Ishikawa (cell line): ENCODE measurements at regions not wholly inside any gene's neighbourhood (a gene's known extent, or its start where the extent isn't known, plus 50 kb on each side); places are given as distances from the start of the nearest gene placed in this dataset.
A peak's percentile ranks its signal among the peaks of the same experiment; 100 is the strongest.

Experiments
- CEBPB ChIP-seq: IDR thresholded peaks from 2 replicates; pipeline ENCODE4 v1.6.1; 2012
- CREB1 ChIP-seq: IDR thresholded peaks from 2 replicates; pipeline ENCODE4 v1.6.1; 2012; ENCODE audit warnings: low read depth
- EGR1 ChIP-seq: IDR thresholded peaks from 2 replicates; pipeline ENCODE4 v1.6.1; 2012
- EP300 ChIP-seq: IDR thresholded peaks from 2 replicates; pipeline ENCODE4 v1.6.1; 2012; ENCODE audit warnings: borderline replicate concordance
- FOXM1 ChIP-seq: IDR thresholded peaks from 2 replicates; pipeline ENCODE4 v1.6.1; 2012; ENCODE audit warnings: low read depth, borderline replicate concordance
- NFIC ChIP-seq: IDR thresholded peaks from 2 replicates; pipeline ENCODE4 v1.6.1; 2012
- RAD21 ChIP-seq: IDR thresholded peaks from 2 replicates; pipeline ENCODE4 v1.6.1; 2012; ENCODE audit warnings: low read depth
- TAF1 ChIP-seq: IDR thresholded peaks from 2 replicates; pipeline ENCODE4 v1.6.1; 2012; ENCODE audit warnings: low read depth, mild to moderate bottlenecking
- TCF12 ChIP-seq: IDR thresholded peaks from 2 replicates; pipeline ENCODE4 v1.6.1; 2012; ENCODE audit warnings: low read depth
- TEAD4 ChIP-seq: IDR thresholded peaks from 2 replicates; pipeline ENCODE4 v1.6.1; 2012
- YY1 ChIP-seq: IDR thresholded peaks from 2 replicates; pipeline ENCODE4 v1.6.1; 2012; ENCODE audit warnings: low read depth
- ZBTB7A ChIP-seq: IDR thresholded peaks from 2 replicates; pipeline ENCODE4 v1.6.1; 2012; ENCODE audit warnings: low read depth
- TF ChIP-seq, protein P1 (sequence below): IDR thresholded peaks from 2 replicates; pipeline ENCODE4 v1.6.1; 2012
- TF ChIP-seq, protein P2 (sequence below): IDR thresholded peaks from 2 replicates; pipeline ENCODE4 v1.6.1; 2012
- TF ChIP-seq, protein P3 (sequence below): IDR thresholded peaks from 2 replicates; pipeline ENCODE4 v1.6.1; 2012; ENCODE audit warnings: low read depth, mild to moderate bottlenecking

DNA sequence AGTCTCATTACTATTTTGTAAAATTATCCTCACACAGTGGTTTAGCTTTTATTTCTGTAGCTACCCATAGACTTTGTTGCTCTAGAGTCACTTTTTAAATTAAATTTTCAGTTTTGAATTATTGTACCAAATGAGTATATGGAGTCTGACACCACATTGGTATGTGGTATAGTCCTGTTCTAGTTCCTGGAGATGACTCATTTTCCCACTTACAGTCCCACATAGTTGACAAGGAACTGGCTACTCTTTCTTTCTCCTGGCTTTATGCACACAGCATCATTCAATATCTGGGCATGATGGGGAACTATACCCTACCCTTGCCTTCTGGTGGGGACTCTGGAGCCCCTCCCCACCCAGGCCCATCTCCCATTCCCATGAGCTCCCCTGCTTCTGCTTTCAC lies 92.6 kb upstream of the RAB11FIP2 start:
- TF ChIP-seq RAD21 (no peak), TAF1 (no peak), ZBTB7A (no peak), CREB1 (no peak), TEAD4 (no peak)
- TF ChIP-seq, protein P1, sequence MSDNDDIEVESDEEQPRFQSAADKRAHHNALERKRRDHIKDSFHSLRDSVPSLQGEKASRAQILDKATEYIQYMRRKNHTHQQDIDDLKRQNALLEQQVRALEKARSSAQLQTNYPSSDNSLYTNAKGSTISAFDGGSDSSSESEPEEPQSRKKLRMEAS, result no peak
- TF ChIP-seq, protein P2, sequence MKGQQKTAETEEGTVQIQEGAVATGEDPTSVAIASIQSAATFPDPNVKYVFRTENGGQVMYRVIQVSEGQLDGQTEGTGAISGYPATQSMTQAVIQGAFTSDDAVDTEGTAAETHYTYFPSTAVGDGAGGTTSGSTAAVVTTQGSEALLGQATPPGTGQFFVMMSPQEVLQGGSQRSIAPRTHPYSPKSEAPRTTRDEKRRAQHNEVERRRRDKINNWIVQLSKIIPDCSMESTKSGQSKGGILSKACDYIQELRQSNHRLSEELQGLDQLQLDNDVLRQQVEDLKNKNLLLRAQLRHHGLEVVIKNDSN, result no peak

DNA sequence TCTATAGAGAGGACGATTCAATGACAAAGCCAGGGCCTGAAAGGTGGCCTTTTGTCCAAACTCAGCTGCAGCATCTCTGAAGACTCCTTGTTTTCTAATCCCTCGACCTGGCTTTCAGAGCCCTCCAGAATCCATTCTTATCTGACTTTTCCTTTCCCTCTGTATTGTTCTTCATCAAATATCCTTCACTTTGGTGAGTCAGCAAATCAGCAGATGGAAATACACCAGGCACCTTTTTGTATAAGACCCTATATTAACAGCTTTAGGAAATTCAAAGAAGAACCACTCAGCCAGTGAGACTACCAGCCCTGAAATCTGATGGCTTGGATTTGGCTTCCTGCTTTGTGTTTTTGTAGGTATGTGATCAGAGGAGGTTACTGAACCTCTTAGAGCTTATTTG lies 81.9 kb upstream of the RAB11FIP2 start:
- TF ChIP-seq, protein P3, sequence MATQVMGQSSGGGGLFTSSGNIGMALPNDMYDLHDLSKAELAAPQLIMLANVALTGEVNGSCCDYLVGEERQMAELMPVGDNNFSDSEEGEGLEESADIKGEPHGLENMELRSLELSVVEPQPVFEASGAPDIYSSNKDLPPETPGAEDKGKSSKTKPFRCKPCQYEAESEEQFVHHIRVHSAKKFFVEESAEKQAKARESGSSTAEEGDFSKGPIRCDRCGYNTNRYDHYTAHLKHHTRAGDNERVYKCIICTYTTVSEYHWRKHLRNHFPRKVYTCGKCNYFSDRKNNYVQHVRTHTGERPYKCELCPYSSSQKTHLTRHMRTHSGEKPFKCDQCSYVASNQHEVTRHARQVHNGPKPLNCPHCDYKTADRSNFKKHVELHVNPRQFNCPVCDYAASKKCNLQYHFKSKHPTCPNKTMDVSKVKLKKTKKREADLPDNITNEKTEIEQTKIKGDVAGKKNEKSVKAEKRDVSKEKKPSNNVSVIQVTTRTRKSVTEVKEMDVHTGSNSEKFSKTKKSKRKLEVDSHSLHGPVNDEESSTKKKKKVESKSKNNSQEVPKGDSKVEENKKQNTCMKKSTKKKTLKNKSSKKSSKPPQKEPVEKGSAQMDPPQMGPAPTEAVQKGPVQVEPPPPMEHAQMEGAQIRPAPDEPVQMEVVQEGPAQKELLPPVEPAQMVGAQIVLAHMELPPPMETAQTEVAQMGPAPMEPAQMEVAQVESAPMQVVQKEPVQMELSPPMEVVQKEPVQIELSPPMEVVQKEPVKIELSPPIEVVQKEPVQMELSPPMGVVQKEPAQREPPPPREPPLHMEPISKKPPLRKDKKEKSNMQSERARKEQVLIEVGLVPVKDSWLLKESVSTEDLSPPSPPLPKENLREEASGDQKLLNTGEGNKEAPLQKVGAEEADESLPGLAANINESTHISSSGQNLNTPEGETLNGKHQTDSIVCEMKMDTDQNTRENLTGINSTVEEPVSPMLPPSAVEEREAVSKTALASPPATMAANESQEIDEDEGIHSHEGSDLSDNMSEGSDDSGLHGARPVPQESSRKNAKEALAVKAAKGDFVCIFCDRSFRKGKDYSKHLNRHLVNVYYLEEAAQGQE, result no peak
- TF ChIP-seq CEBPB (no peak), ZBTB7A (no peak), TCF12 (no peak)

DNA sequence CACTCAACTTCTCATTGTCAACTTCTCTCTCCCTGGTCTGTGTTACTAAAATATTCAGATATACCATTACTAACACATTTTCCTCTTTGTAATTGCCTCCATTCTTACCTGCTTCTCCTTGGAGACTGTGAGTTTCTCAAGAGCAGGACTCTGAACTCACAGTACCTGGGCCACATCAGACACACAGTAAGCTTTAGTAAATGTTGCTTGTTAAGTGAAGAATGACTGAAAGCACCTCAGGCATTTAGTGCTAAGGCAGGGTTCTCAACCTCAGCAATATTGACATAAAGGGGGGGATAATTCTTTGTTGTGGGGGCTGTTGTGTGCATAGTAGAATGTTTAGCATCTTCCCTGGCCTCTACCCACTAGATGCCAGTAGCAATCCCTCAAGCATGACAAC lies 72.0 kb upstream of the RAB11FIP2 start:
- TF ChIP-seq NFIC (no peak), ZBTB7A (no peak), TCF12 (no peak), TAF1 (no peak), CREB1 (no peak), EP300 (no peak), FOXM1 (no peak), EGR1 (no peak), TEAD4 (no peak), YY1 (no peak), RAD21 (no peak), CEBPB (no peak)
- TF ChIP-seq, protein P3, result no peak
- TF ChIP-seq, protein P2, result no peak
- TF ChIP-seq, protein P1, result no peak

DNA sequence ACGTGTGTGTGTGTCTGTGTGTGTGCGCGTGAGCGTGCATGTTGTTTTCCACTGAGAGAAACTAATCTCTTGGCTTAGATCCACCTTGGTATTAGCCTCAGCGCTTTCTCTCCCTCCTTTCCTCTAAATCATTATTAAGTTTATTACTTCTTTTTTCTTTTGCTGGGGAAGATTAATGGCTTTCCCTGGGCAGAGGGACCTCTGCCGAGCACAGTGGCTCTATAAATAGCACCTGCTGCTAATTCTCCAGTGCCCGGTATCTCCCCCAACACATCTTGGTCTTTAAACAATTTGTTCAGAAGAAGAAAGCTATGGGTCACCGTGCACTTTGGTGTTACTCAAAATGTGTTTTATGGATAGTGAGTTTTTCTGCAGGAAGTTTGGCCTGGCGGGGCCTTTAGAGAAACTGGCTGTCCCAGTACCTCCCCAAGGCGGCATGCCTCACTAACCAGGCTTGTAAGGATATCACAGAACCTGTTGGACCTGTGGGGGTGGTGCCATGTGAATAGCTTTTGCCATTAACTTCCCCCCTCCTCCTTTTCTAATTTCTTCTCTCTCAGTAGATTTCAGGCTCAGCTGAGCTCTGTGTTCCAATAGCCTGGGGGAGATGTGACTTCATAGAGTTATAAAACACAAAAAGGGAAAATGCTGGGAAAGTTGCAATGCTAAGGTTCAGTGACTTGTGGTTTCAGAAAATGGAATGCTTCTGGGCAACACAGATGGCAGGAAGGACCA lies 70.1 kb upstream of the RAB11FIP2 start:
- TF ChIP-seq, protein P1, result no peak; the same call in 1 of the 2 replicates
- TF ChIP-seq NFIC (peak; percentile 21; the same call in 1 of the 2 replicates), TCF12 (peak; percentile 52; the same call in 1 of the 2 replicates)

DNA sequence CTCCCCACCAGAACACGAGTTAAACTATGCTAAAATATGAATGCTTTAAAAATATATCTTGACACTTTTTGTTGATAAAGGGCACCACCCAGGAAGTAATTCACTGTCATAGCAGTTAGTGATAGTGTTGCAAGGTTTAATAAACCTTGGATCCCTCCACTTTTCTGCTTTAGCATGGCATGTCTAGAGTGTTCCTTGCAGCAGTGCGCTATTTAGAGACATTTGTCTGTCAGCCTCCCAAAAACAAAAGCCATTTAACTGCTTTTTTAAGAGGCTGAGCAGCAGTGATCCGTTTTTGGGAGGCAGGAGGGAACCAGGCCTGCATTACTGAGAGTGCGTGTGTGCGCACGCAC lies 69.6 kb upstream of the RAB11FIP2 start:
- TF ChIP-seq TEAD4, result no peak
- TF ChIP-seq, protein P2, result no peak
- TF ChIP-seq RAD21, result no peak
- TF ChIP-seq, protein P1, result no peak
- TF ChIP-seq ZBTB7A, result no peak
- no peak for TF ChIP-seq TCF12

DNA sequence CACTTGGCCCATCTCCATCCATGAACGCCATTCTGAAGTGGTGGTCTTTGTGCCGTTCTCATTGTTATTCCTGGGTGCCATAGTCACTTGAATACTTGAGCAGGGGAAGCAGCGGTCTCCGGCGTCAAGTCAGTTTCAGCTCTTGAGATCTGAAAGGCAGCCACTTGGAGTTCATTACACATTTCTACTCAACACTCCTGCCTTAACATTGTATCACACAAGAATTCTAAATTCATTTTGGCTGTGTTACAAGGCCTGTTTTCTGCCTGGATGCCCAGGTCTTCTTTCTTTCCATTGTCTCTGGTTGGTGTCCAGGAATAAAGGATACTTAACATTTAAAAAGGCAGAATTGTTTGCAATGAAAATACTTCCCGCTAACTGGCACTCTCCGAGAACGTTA lies 69.0 kb upstream of the RAB11FIP2 start:
- TF ChIP-seq CREB1, result no peak
- TF ChIP-seq TEAD4, result no peak
- no peak for TF ChIP-seq CEBPB
- TF ChIP-seq TAF1, result no peak
- TF ChIP-seq EGR1, result no peak
- no peak for TF ChIP-seq ZBTB7A
- TF ChIP-seq, protein P1, result no peak
- no peak for TF ChIP-seq RAD21
- no peak for TF ChIP-seq NFIC
- no peak for TF ChIP-seq YY1
- TF ChIP-seq, protein P2, result no peak
